ENCODE measurements at regions not wholly inside any gene's neighbourhood (a gene's known extent, or its start where the extent isn't known, plus 50 kb on each side); places are given as distances from the start of the nearest gene placed in this dataset.

DNA sequence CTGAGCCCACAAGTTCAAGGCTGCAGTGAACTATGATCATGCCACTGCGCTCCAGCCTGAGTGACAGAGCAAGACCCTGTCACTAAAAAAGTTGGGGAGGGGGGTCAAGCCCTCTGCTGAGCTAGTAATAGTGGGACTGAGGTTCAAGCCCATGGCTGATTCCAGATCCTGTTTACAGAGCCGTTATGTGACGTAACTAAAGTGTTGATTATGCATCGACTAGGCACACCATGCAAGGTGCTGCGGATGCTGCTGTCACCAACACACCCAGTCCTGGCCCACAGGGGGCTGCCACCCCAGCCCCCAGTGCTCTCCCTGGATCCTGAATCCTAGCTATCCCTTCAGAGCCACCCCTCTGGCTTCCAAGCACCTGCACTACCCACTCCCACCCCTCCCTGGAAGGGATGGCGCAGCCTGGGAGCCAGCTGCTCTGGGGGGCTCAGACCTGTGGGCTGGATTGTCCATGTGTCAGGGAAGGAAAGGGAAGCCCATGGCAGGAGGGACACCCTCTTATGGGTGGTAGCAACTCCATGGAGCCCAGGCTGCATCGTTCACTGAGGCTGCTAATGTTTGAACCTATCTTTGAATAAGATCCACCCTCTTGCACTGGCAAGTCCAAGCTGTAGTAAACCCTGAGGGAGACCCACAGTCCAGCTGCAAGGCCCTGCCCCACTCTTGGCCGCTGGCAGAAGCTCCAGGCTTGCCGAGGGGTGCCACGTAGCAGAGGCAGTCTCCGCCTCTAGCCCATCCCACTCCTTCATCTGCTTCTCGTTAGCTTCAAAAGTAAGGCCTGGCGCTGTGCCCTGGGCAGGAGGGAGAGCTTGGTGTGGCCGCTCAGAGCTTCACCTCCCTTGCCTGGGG, 95.0 kb downstream of the SNX5 start (continued):
- no peak; the same call in 1 of the 2 replicates for TF ChIP-seq TMF1 (CRISPR knock-in tag; IDR thresholded peaks at IDR 0.05; ENCODE audit: low read depth)
- peak; percentile 40; the same call in 1 of the 2 replicates for TF ChIP-seq KLF11 (CRISPR knock-in tag; IDR thresholded peaks at IDR 0.05)
- peak; percentile 78; the same call in 1 of the 2 replicates for TF ChIP-seq ZC3H4 (CRISPR knock-in tag; IDR thresholded peaks at IDR 0.05; ENCODE audit: borderline replicate concordance)
- 0 out of 2 replicates have a peak, but pooled peaks have one; percentile 3 for TF ChIP-seq ZNF335 (CRISPR knock-in tag; IDR thresholded peaks at IDR 0.05)
- no peak for TF ChIP-seq PTBP1 (IDR thresholded peaks at IDR 0.05; ENCODE audit: low read depth, low read length, poor library complexity, severe bottlenecking)
- TF ChIP-seq ZBTB38 (CRISPR knock-in tag; IDR thresholded peaks at IDR 0.05): peak; percentile 65
- TF ChIP-seq, protein P1, sequence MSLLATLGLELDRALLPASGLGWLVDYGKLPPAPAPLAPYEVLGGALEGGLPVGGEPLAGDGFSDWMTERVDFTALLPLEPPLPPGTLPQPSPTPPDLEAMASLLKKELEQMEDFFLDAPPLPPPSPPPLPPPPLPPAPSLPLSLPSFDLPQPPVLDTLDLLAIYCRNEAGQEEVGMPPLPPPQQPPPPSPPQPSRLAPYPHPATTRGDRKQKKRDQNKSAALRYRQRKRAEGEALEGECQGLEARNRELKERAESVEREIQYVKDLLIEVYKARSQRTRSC (CRISPR knock-in tag; IDR thresholded peaks at IDR 0.05; ENCODE audit: low read depth): no peak
- TF ChIP-seq ZNF7 (CRISPR knock-in tag; IDR thresholded peaks at IDR 0.05): 0 out of 2 replicates have a peak, but pooled peaks have one; percentile 5
- TF ChIP-seq TAF1 (CRISPR knock-in tag; IDR thresholded peaks at IDR 0.05): peak; percentile 46; the same call in 1 of the 2 replicates
- TF ChIP-seq NFYB (CRISPR knock-in tag; IDR thresholded peaks at IDR 0.05): peak; percentile 66
- no peak for TF ChIP-seq RBM39 (IDR thresholded peaks at IDR 0.05; ENCODE audit: low read depth, low read length, poor library complexity, severe bottlenecking)
- TF ChIP-seq, protein P2, sequence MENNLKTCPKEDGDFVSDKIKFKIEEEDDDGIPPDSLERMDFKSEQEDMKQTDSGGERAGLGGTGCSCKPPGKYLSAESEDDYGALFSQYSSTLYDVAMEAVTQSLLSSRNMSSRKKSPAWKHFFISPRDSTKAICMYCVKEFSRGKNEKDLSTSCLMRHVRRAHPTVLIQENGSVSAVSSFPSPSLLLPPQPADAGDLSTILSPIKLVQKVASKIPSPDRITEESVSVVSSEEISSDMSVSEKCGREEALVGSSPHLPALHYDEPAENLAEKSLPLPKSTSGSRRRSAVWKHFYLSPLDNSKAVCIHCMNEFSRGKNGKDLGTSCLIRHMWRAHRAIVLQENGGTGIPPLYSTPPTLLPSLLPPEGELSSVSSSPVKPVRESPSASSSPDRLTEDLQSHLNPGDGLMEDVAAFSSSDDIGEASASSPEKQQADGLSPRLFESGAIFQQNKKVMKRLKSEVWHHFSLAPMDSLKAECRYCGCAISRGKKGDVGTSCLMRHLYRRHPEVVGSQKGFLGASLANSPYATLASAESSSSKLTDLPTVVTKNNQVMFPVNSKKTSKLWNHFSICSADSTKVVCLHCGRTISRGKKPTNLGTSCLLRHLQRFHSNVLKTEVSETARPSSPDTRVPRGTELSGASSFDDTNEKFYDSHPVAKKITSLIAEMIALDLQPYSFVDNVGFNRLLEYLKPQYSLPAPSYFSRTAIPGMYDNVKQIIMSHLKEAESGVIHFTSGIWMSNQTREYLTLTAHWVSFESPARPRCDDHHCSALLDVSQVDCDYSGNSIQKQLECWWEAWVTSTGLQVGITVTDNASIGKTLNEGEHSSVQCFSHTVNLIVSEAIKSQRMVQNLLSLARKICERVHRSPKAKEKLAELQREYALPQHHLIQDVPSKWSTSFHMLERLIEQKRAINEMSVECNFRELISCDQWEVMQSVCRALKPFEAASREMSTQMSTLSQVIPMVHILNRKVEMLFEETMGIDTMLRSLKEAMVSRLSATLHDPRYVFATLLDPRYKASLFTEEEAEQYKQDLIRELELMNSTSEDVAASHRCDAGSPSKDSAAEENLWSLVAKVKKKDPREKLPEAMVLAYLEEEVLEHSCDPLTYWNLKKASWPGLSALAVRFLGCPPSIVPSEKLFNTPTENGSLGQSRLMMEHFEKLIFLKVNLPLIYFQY (CRISPR knock-in tag; IDR thresholded peaks at IDR 0.05; ENCODE audit: borderline replicate concordance): peak; percentile 7
- 0 out of 2 replicates have a peak, but pooled peaks have one; percentile 48 for TF ChIP-seq ARHGAP35 (CRISPR knock-in tag; IDR thresholded peaks at IDR 0.05; ENCODE audit: borderline replicate concordance)
- TF ChIP-seq FOXC1 (CRISPR knock-in tag; IDR thresholded peaks at IDR 0.05; ENCODE audit: borderline replicate concordance): 0 out of 2 replicates have a peak, but pooled peaks have one; percentile 31
- TF ChIP-seq ZNF263 (CRISPR knock-in tag; IDR thresholded peaks at IDR 0.05): 0 out of 2 replicates have a peak, but pooled peaks have one; percentile 16
- TF ChIP-seq, protein P3, sequence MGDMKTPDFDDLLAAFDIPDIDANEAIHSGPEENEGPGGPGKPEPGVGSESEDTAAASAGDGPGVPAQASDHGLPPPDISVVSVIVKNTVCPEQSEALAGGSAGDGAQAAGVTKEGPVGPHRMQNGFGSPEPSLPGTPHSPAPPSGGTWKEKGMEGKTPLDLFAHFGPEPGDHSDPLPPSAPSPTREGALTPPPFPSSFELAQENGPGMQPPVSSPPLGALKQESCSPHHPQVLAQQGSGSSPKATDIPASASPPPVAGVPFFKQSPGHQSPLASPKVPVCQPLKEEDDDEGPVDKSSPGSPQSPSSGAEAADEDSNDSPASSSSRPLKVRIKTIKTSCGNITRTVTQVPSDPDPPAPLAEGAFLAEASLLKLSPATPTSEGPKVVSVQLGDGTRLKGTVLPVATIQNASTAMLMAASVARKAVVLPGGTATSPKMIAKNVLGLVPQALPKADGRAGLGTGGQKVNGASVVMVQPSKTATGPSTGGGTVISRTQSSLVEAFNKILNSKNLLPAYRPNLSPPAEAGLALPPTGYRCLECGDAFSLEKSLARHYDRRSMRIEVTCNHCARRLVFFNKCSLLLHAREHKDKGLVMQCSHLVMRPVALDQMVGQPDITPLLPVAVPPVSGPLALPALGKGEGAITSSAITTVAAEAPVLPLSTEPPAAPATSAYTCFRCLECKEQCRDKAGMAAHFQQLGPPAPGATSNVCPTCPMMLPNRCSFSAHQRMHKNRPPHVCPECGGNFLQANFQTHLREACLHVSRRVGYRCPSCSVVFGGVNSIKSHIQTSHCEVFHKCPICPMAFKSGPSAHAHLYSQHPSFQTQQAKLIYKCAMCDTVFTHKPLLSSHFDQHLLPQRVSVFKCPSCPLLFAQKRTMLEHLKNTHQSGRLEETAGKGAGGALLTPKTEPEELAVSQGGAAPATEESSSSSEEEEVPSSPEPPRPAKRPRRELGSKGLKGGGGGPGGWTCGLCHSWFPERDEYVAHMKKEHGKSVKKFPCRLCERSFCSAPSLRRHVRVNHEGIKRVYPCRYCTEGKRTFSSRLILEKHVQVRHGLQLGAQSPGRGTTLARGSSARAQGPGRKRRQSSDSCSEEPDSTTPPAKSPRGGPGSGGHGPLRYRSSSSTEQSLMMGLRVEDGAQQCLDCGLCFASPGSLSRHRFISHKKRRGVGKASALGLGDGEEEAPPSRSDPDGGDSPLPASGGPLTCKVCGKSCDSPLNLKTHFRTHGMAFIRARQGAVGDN (CRISPR knock-in tag; IDR thresholded peaks at IDR 0.05): peak; percentile 95
- TF ChIP-seq ELF4 (CRISPR knock-in tag; IDR thresholded peaks at IDR 0.05; ENCODE audit: borderline replicate concordance): no peak
- no peak for TF ChIP-seq FLYWCH1 (CRISPR knock-in tag; IDR thresholded peaks at IDR 0.05)
- TF ChIP-seq MAZ (IDR thresholded peaks at IDR 0.05; ENCODE audit: borderline replicate concordance, low read depth, low read length): peak; percentile 21; the same call in 1 of the 2 replicates
- peak; percentile 50; the same call in 1 of the 2 replicates for TF ChIP-seq MAZ (CRISPR knock-in tag; IDR thresholded peaks at IDR 0.05; ENCODE audit: low read depth)
- TF ChIP-seq XRCC5 (optimal IDR thresholded peaks at IDR 0.05; ENCODE audit: low read length): peak; percentile 93

Data from HepG2 (cell line).